Fibroblast of lung (primary cell): ENCODE measurements at regions not wholly inside any gene's neighbourhood (a gene's known extent, or its start where the extent isn't known, plus 50 kb on each side); places are given as distances from the start of the nearest gene placed in this dataset.

Experiments
- DNase-seq, 2 donors: peaks; one replicate each; pipeline versions ENCODE4 v3.0.0 to v3.0.0-alpha.2; 2010; ENCODE audit warnings: low read depth in 2 of 2
- H2AFZ ChIP-seq: 2 replicates; pipeline ENCODE4 v1.5.1; 2012; ENCODE audit warnings: low read length, control low read depth, inconsistent platforms
- H3K27ac ChIP-seq: 2 replicates; pipeline ENCODE4 v1.5.1; 2011; ENCODE audit warnings: low read length, control low read depth; ENCODE audit not compliant: insufficient read depth
- H3K27me3 ChIP-seq: 2 replicates; pipeline ENCODE4 v1.5.1; 2011; ENCODE audit warnings: mild to moderate bottlenecking, low read length; ENCODE audit not compliant: control insufficient read depth, insufficient read depth
- H3K36me3 ChIP-seq: 2 replicates; pipeline ENCODE4 v1.5.1; 2011; ENCODE audit warnings: low read length; ENCODE audit not compliant: control insufficient read depth, insufficient read depth
- H3K4me1 ChIP-seq: 2 replicates; pipeline ENCODE4 v1.5.1; 2011; ENCODE audit warnings: low read length; ENCODE audit not compliant: control insufficient read depth, insufficient read depth; ENCODE audit errors: extremely low read depth
- H3K4me2 ChIP-seq: 2 replicates; pipeline ENCODE4 v1.5.1; 2011; ENCODE audit warnings: low read length, control low read depth; ENCODE audit not compliant: insufficient read depth; ENCODE audit errors: extremely low read depth
- H3K4me3 ChIP-seq, 4 experiments: fragments of 200-600 bp in 1 of 4; sonication (generic) in 1 of 4; replicated peaks in 1 of 4; 2 replicates each; pipeline ENCODE4 v1.5.1; 2011 to 2016; ENCODE audit warnings: low read length in 4 of 4, low read depth in 3 of 4, mild to moderate bottlenecking in 3 of 4, control low read depth in 2 of 4, inconsistent platforms in 1 of 4, mixed read lengths in 1 of 4; ENCODE audit not compliant: insufficient read depth in 1 of 4; ENCODE audit errors: control extremely low read depth in 1 of 4
- H3K79me2 ChIP-seq: 2 replicates; pipeline ENCODE4 v1.5.1; 2012; ENCODE audit warnings: mild to moderate bottlenecking, low read length, inconsistent platforms; ENCODE audit not compliant: control insufficient read depth, insufficient read depth
- H3K9ac ChIP-seq: 2 replicates; pipeline ENCODE4 v1.5.1; 2011; ENCODE audit warnings: mild to moderate bottlenecking, low read length, control low read depth; ENCODE audit not compliant: insufficient read depth
- H3K9me3 ChIP-seq: 2 replicates; pipeline ENCODE4 v1.5.1; 2012; ENCODE audit warnings: low read depth, low read length; ENCODE audit not compliant: control insufficient read depth, insufficient read depth
- H4K20me1 ChIP-seq: 2 replicates; pipeline ENCODE4 v1.5.1; 2011; ENCODE audit warnings: low read length; ENCODE audit not compliant: control insufficient read depth, insufficient read depth; ENCODE audit errors: extremely low read depth
- CTCF ChIP-seq, 2 donors: IDR thresholded peaks in 1 of 2; conservative IDR thresholded peaks in 1 of 2; 1 replicate in 1 of 2; 2 replicates in 1 of 2; pipeline ENCODE4 v1.5.1; 2011 to 2012; ENCODE audit warnings: low read length in 2 of 2, control low read depth in 1 of 2, inconsistent platforms in 1 of 2, low read depth in 1 of 2, mild to moderate bottlenecking in 1 of 2
- EZH2 ChIP-seq: IDR thresholded peaks from 2 replicates; pipeline ENCODE4 v1.5.1; 2012; ENCODE audit warnings: low read length, control low read depth, mild to moderate bottlenecking; ENCODE audit errors: missing control alignments

GRCh38 chr6:150767571-150768018 is 97.9 kb upstream of the MTHFD1L start:
- Histone ChIP-seq H3K79me2 (no peaks in the 10 kb centered on the region), H3K9ac (no peak overlapping the region), H3K36me3 (no peaks in the 10 kb centered on the region), H2AFZ (peak overlapping the region; percentile 31), H3K4me1 (no peaks in the 10 kb centered on the region), H3K27ac (no peak overlapping the region), H3K9me3 (no peaks in the 10 kb centered on the region), H3K4me2 (peak overlapping the region; percentile 27), H3K4me3 (no peak overlapping the region), H3K27me3 (no peaks in the 10 kb centered on the region), H4K20me1 (no peaks in the 10 kb centered on the region)
- TF ChIP-seq CTCF (conservative IDR thresholded peaks at IDR 0.05 in 1 of 2, IDR thresholded peaks at IDR 0.05 in 1 of 2; ENCODE audit: low read depth in 1 of 2, low read length in 2 of 2) (no peak), EZH2 (no peak)
- DNase-seq = peak in 1 of 2 donors; percentile 79

- peak; percentile 39 to 42 for DNase-seq
- Histone ChIP-seq H3K27me3 (no peaks in the 10 kb centered on the region), H3K9ac (no peak overlapping the region), H3K4me2 (no peak overlapping the region), H3K27ac (no peak overlapping the region), H2AFZ (no peak overlapping the region), H3K36me3 (no peaks in the 10 kb centered on the region), H4K20me1 (no peaks in the 10 kb centered on the region), H3K79me2 (no peaks in the 10 kb centered on the region), H3K9me3 (no peaks in the 10 kb centered on the region), H3K4me3 (no peak overlapping the region), H3K4me1 (no peaks in the 10 kb centered on the region)
- TF ChIP-seq CTCF (conservative IDR thresholded peaks at IDR 0.05 in 1 of 2, IDR thresholded peaks at IDR 0.05 in 1 of 2; ENCODE audit: low read depth in 1 of 2, low read length in 2 of 2) = no peak
- TF ChIP-seq EZH2 = no peak
Observed at GRCh38 chr6:150770637-150771036, 94.9 kb upstream of the MTHFD1L start.

DNA sequence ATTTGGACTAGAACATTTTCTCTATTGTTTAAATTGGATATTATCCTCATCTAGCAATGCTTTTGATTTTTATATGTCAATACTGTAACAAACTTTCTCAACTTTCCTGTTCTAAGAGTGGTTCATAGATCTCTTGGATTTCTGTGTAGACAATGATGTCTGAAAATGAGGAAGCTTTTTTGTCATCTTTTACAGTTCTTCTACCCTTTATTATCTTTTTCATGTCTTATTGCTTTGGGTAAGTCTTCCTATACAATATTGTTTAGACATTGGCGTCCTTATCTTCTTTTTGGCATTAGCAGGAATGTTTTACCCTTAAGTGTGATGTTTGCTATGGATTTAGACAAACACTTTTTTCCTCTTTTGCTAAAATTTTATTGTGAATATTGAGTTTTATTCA is 91.5 kb upstream of the MTHFD1L start:
- no peak overlapping the region for H2AFZ ChIP-seq
- H3K27me3 ChIP-seq = no peaks in the 10 kb centered on the region
- no peaks in the 10 kb centered on the region for H4K20me1 ChIP-seq
- no peaks in the 10 kb centered on the region for H3K79me2 ChIP-seq
- no peak overlapping the region for H3K4me3 ChIP-seq
- no peak overlapping the region for H3K4me2 ChIP-seq
- no peaks in the 10 kb centered on the region for H3K36me3 ChIP-seq
- no peak overlapping the region for H3K27ac ChIP-seq
- no peak for DNase-seq
- H3K4me1 ChIP-seq = no peaks in the 10 kb centered on the region
- no peaks in the 10 kb centered on the region for H3K9me3 ChIP-seq
- no peak for TF ChIP-seq EZH2
- no peak for TF ChIP-seq CTCF (conservative IDR thresholded peaks at IDR 0.05 in 1 of 2, IDR thresholded peaks at IDR 0.05 in 1 of 2; ENCODE audit: low read depth in 1 of 2, low read length in 2 of 2)
- H3K9ac ChIP-seq = no peak overlapping the region
